Body of pancreas (tissue), 4 donors: ENCODE measurements at regions not wholly inside any gene's neighbourhood (a gene's known extent, or its start where the extent isn't known, plus 50 kb on each side); places are given as distances from the start of the nearest gene placed in this dataset.
A peak's percentile ranks its signal among the peaks of the same experiment; 100 is the strongest.

Source experiments
- ATAC-seq: fragments of 150-250 bp; one replicate; pipeline ENCODE4 v1.9.1; 2016
- DNase-seq, 4 donors: peaks; one replicate each; pipeline ENCODE4 v3.0.0-alpha.2; 2019
- H3K27ac ChIP-seq, 4 donors: fragments of 200-600 bp; sonication (generic); 1 replicate in 3 of 4; 2 replicates in 1 of 4; pipeline versions ENCODE4 v1.5.1 to v1.6.1; 2016 to 2019; ENCODE audit warnings: mild to moderate bottlenecking in 1 of 4, mixed read lengths in 1 of 4, moderate library complexity in 1 of 4
- H3K27me3 ChIP-seq, 2 donors: fragments of 200-600 bp; sonication (generic); one replicate each; pipeline ENCODE4 v1.6.0; 2016; ENCODE audit warnings: mild to moderate bottlenecking in 1 of 2
- H3K36me3 ChIP-seq, 2 donors: fragments of 200-600 bp; sonication (generic); replicated peaks in 1 of 2; 2 replicates each; pipeline ENCODE4 v1.5.1; 2016; ENCODE audit warnings: low read depth in 2 of 2; ENCODE audit not compliant: insufficient read depth in 1 of 2
- H3K4me1 ChIP-seq: fragments of 200-600 bp; sonication (generic); one replicate; pipeline ENCODE4 v1.6.0; 2016
- H3K4me3 ChIP-seq, 2 donors: fragments of 200-600 bp; sonication (generic); 1 replicate in 1 of 2; 2 replicates in 1 of 2; pipeline ENCODE4 v1.5.1; 2016 to 2019
- H3K9me3 ChIP-seq, 3 donors: fragments of 200-600 bp; sonication (generic); 1 replicate in 2 of 3; 2 replicates in 1 of 3; pipeline ENCODE4 v1.5.1; 2016
- POLR2A ChIP-seq, 3 donors: fragments of 450-650 bp; IDR thresholded peaks; one replicate each; pipeline ENCODE4 v1.6.1; 2016; ENCODE audit warnings: antibody characterized with exemption in 3 of 3, mild to moderate bottlenecking in 2 of 3
- WGBS, 2 donors: methylation state at CpG; one replicate each; pipeline ENCODE4 v1.1.5; 2017; 5-methylcytosine and 5-hydroxymethylcytosine counted together
- intact Hi-C: fragments of 100-400 bp; cut with DNase I; formaldehyde crosslinking; loops from one replicate; pipeline ENCODE4 v1.15.1; 2023
- TF ChIP-seq, protein P1 (sequence below), 7 experiments: fragments of 450-650 bp in 4 of 7; fragments of 200-600 bp in 3 of 7; sonication (generic) in 3 of 7; IDR thresholded peaks; one replicate each; pipeline ENCODE4 v1.5.1; 2016 to 2019; ENCODE audit warnings: antibody characterized with exemption in 7 of 7

DNA sequence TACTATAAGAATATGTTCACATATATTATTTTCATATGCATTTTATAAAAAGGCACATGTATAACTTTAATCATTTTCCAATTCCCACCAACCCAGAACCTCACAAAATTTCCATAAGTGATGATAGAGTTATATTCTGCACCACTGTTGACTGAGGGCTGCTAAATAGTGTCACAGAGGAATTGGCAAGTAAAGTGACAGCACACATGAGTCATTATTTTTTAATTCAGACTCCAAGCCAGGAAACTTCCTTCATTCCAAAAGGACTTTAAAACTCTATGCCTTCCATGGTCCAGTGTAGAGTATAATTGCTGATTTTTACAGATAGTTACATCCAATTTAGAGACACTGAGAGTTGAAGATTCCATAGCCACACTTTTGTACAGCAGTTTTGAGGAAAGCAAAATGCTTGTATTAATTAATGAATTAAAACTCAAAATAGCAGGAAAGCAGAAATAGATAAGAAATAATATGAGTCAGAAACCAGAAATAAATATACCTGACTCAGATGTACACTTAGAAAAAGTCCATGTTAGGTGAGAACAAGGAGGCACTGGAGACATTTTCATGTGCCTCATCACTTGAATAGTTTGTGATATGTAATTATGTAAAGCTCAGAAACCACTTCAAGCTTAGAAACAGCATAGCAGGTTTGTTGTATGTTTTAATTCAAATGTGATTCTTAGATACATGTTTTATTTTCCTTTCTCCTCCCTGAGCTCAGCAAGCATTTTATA lies 425.2 kb upstream of the OPRM1 start:
- Histone ChIP-seq H3K4me1 (no peaks in the 10 kb centered on the region), H3K27me3 (no peaks in the 10 kb centered on the region), H3K27ac (no peak overlapping the region), H3K9me3 (no peaks in the 10 kb centered on the region), H3K36me3 (no peaks in the 10 kb centered on the region), H3K4me3 (no peak overlapping the region)
- intact Hi-C loops: no loop called here
- TF ChIP-seq POLR2A (IDR thresholded peaks at IDR 0.05): no peak
- TF ChIP-seq, protein P1, sequence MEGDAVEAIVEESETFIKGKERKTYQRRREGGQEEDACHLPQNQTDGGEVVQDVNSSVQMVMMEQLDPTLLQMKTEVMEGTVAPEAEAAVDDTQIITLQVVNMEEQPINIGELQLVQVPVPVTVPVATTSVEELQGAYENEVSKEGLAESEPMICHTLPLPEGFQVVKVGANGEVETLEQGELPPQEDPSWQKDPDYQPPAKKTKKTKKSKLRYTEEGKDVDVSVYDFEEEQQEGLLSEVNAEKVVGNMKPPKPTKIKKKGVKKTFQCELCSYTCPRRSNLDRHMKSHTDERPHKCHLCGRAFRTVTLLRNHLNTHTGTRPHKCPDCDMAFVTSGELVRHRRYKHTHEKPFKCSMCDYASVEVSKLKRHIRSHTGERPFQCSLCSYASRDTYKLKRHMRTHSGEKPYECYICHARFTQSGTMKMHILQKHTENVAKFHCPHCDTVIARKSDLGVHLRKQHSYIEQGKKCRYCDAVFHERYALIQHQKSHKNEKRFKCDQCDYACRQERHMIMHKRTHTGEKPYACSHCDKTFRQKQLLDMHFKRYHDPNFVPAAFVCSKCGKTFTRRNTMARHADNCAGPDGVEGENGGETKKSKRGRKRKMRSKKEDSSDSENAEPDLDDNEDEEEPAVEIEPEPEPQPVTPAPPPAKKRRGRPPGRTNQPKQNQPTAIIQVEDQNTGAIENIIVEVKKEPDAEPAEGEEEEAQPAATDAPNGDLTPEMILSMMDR (IDR thresholded peaks at IDR 0.05): no peak
- DNase-seq (no peak), ATAC-seq (peak; percentile 33)

DNA sequence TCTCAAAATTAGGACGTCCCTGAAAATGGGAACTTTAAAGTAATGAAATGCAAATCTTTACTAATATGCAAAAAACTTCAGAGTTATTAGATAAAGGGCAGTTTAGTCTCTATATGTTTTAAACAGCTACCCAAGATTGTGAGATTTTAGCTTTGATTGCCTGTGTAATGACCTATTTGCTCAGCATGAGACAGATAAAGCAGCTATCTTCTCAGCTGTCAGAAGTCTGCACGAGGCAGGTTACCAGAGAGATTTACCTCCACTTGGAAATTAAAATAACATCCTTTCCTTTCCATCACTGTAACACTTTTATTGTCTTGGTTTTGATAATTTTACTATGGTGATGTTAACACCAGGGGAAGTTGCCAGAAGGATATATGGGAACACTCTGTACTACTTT lies 436.6 kb upstream of the OPRM1 start:
- Histone ChIP-seq H3K36me3 (no peaks in the 10 kb centered on the region), H3K4me3 (no peak overlapping the region), H3K27ac (no peak overlapping the region), H3K27me3 (no peaks in the 10 kb centered on the region), H3K4me1 (no peaks in the 10 kb centered on the region), H3K9me3 (no peaks in the 10 kb centered on the region)
- intact Hi-C loops: no loop called here
- DNase-seq (no peak), ATAC-seq (no peak)
- WGBS, 2 donors: 28 to 52% methylated on average over 2 of the region's 2 CpGs
- no peak for TF ChIP-seq POLR2A (IDR thresholded peaks at IDR 0.05)
- TF ChIP-seq, protein P1 (IDR thresholded peaks at IDR 0.05): no peak

DNA sequence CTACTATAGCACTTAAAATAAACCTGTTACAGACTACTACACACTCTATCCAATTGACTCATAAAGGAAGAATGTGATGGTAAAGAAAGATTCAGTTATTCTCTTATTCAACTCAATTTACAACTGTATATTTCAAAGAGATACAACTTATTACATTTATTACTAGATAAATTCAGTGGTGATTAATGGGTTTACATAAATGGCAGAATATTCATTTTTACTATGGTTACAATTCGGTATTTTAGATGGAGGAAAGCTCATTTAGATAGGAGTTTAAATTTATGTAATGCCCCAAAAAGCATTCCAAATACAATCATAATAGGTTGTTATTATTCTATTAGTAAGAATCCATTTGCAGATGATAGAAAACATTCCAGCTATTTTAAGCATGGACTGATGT lies 439.1 kb upstream of the OPRM1 start:
- no peaks in the 10 kb centered on the region for H3K4me1 ChIP-seq
- H3K36me3 ChIP-seq: no peaks in the 10 kb centered on the region
- DNase-seq (no peak), ATAC-seq (no peak)
- H3K9me3 ChIP-seq: no peaks in the 10 kb centered on the region
- WGBS, 2 donors: 58 to 64% methylated on average over 1 of the region's 1 CpG
- no peak overlapping the region for H3K4me3 ChIP-seq
- intact Hi-C loops: no loop called here
- no peak overlapping the region for H3K27ac ChIP-seq
- H3K27me3 ChIP-seq: no peaks in the 10 kb centered on the region
- TF ChIP-seq POLR2A (IDR thresholded peaks at IDR 0.05): no peak
- TF ChIP-seq, protein P1 (IDR thresholded peaks at IDR 0.05): no peak

DNA sequence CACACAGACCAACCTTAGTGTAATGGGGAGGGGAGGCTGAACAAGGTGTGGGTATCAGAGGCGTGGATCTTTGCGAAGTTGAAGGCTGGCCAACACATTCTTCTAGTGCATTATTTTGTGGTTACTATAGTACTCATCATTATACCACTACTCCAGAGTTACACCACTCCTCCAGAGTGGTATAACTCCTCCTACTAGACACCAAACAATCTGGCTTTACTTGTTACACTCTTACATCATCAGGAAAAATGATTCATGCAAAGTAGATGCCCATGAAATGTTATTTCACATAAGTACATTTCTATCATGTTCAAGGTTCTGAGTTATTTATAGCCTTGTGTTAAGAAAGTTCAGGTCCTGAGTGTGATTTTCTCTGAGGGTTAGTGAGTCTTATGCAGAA lies 443.1 kb upstream of the OPRM1 start:
- Histone ChIP-seq H3K36me3 (no peaks in the 10 kb centered on the region), H3K4me3 (no peak overlapping the region), H3K27ac (no peak overlapping the region), H3K9me3 (no peaks in the 10 kb centered on the region), H3K27me3 (no peaks in the 10 kb centered on the region), H3K4me1 (peaks cover 4% of the 10 kb centered on the region)
- ATAC-seq: no peak
- WGBS, 2 donors: 67 to 71% methylated on average over 2 of the region's 2 CpGs
- DNase-seq: no peak
- intact Hi-C loops: no loop called here
- no peak for TF ChIP-seq POLR2A (IDR thresholded peaks at IDR 0.05)
- TF ChIP-seq, protein P1 (IDR thresholded peaks at IDR 0.05): no peak

DNA sequence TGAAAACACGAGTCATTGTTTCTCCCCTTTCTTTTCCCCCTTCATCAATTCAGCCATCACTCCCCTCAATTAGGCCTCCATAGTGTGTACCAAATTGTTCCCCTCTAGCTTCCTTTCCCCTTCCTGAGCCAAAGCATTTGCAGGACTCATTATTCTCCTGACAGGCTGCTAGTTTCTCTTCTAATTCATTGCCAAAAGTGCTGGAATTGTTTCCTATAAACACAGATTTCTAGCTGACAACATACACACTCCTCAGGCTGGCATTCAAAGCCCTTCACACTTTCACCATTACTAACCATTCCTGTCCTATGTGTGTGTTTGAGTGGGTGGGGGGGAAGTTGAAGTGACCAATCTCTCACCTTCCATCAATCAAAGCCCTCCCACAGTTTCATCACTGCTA lies 444.2 kb upstream of the OPRM1 start:
- Histone ChIP-seq H3K4me1 (peaks cover 7% of the 10 kb centered on the region), H3K36me3 (no peaks in the 10 kb centered on the region), H3K4me3 (no peak overlapping the region), H3K27me3 (no peaks in the 10 kb centered on the region), H3K9me3 (no peaks in the 10 kb centered on the region), H3K27ac (no peak overlapping the region)
- ATAC-seq (no peak), DNase-seq (no peak)
- TF ChIP-seq, protein P1 (IDR thresholded peaks at IDR 0.05): no peak
- no peak for TF ChIP-seq POLR2A (IDR thresholded peaks at IDR 0.05)
- 43 to 75% methylated on average over 1 of the region's 1 CpG for WGBS, 2 donors
- intact Hi-C loops: no loop called here
